Caco-2 (cell line): ENCODE measurements at regions not wholly inside any gene's neighbourhood (a gene's known extent, or its start where the extent isn't known, plus 50 kb on each side); places are given as distances from the start of the nearest gene placed in this dataset.

Source experiments
- BruUV-seq: library from RNA; stranded (reverse); fragments of 400-500 nt; replicated peaks from 2 replicates; lab custom pipeline; 2021; lab: Mats Ljungman, UMichigan
- CTCF ChIA-PET: fragments of 300-600 bp; sonication (Branson Sonifier 250); formaldehyde crosslinking; loops from one replicate; lab custom pipeline; 2022; ENCODE audit warnings: antibody characterized with exemption; lab: Charles Lee
- POLR2A ChIA-PET: fragments of 300-600 bp; sonication (Branson Sonifier 250); formaldehyde crosslinking; loops from one replicate; lab custom pipeline; 2022; ENCODE audit warnings: antibody characterized with exemption; lab: Charles Lee
- DNase-seq, 2 experiments: peaks; one replicate each; pipeline versions ENCODE4 v3.0.0 to v3.0.0-alpha.2; 2020 to 2022
- H3K27me3 ChIP-seq: replicated peaks from 2 replicates; pipeline ENCODE4 v1.6.0; 2011; ENCODE audit warnings: low read length; ENCODE audit not compliant: control insufficient read depth, insufficient read depth
- H3K36me3 ChIP-seq: 2 replicates; pipeline ENCODE4 v1.5.1; 2011; ENCODE audit warnings: low read length; ENCODE audit not compliant: control insufficient read depth, insufficient read depth
- H3K4me1 ChIP-seq: fragments of 250-450 bp; sonication (Bioruptor Pico); 2 replicates; pipeline ENCODE4 v1.5.1; 2020; ENCODE audit warnings: mild to moderate bottlenecking
- H3K4me3 ChIP-seq: 2 replicates; pipeline ENCODE4 v1.5.1; 2011; ENCODE audit warnings: low read depth, mild to moderate bottlenecking, control low read depth, low read length
- H3K9me3 ChIP-seq: fragments of 250-450 bp; sonication (Bioruptor Pico); 2 replicates; pipeline ENCODE4 v1.5.1; 2020; ENCODE audit warnings: mild to moderate bottlenecking, moderate library complexity
- H3K27ac Mint-ChIP-seq: one replicate; pipeline ENCODE4 v1.8.0; 2022; ENCODE audit warnings: mixed read lengths; ENCODE audit not compliant: unreplicated experiment
- H3K27me3 Mint-ChIP-seq: one replicate; pipeline ENCODE4 v1.8.0; 2022; ENCODE audit warnings: mixed read lengths; ENCODE audit not compliant: insufficient read depth, unreplicated experiment
- H3K36me3 Mint-ChIP-seq: one replicate; pipeline ENCODE4 v1.8.0; 2022; ENCODE audit warnings: mild to moderate bottlenecking, mixed read lengths; ENCODE audit not compliant: insufficient read depth, unreplicated experiment
- H3K4me1 Mint-ChIP-seq: one replicate; pipeline ENCODE4 v1.8.0; 2022; ENCODE audit warnings: low read depth, mixed read lengths; ENCODE audit not compliant: unreplicated experiment
- H3K4me3 Mint-ChIP-seq: one replicate; pipeline ENCODE4 v1.8.0; 2022; ENCODE audit warnings: mild to moderate bottlenecking, moderate library complexity, mixed read lengths; ENCODE audit not compliant: unreplicated experiment
- H3K9me3 Mint-ChIP-seq: one replicate; pipeline ENCODE4 v1.8.0; 2022; ENCODE audit warnings: mixed read lengths; ENCODE audit not compliant: unreplicated experiment
- CTCF ChIP-seq, 2 experiments: fragments of 200-600 bp in 1 of 2; IDR thresholded peaks; 1 replicate in 1 of 2; 2 replicates in 1 of 2; pipeline versions ENCODE4 v1.5.1 to v1.8.0; 2011 to 2022; ENCODE audit warnings: antibody characterized with exemption in 1 of 2, control low read depth in 1 of 2, inconsistent platforms in 1 of 2, low read depth in 1 of 2, low read length in 1 of 2, mild to moderate bottlenecking in 1 of 2, moderate library complexity in 1 of 2; ENCODE audit not compliant: insufficient read depth in 1 of 2, severe bottlenecking in 1 of 2, unreplicated experiment in 1 of 2
- intact Hi-C: fragments of 100-400 bp; cut with micrococcal nuclease; formaldehyde crosslinking; loops from one replicate; pipeline ENCODE4 v1.10.0; 2022; ENCODE audit not compliant: unreplicated experiment

GRCh38 chr10:62749093-62749683 is 55.3 kb upstream of the ADO start:
- H3K9me3 ChIP-seq, result no peaks in the 10 kb centered on the region
- Mint-ChIP-seq H3K27ac (no peak overlapping the region), H3K9me3 (no peaks in the 10 kb centered on the region), H3K27me3 (no peaks in the 10 kb centered on the region), H3K36me3 (no peaks in the 10 kb centered on the region), H3K4me1 (no peaks in the 10 kb centered on the region), H3K4me3 (no peak overlapping the region)
- no peak for DNase-seq
- ChIA-PET POLR2A (no interaction called here), CTCF (no interaction called here)
- no peaks in the 10 kb centered on the region for H3K4me1 ChIP-seq
- no peaks in the 10 kb centered on the region for H3K36me3 ChIP-seq
- TF ChIP-seq CTCF (IDR thresholded peaks at IDR 0.05; ENCODE audit: insufficient read depth in 1 of 2, low read depth in 1 of 2, low read length in 1 of 2, severe bottlenecking in 1 of 2, unreplicated experiment in 1 of 2), result no peak
- no TSS peak for BruUV-seq
- no peak overlapping the region for H3K4me3 ChIP-seq
- H3K27me3 ChIP-seq, result no peaks in the 10 kb centered on the region; the same call in 1 of the 2 replicates
- intact Hi-C loops, result loop anchor here (5.0 kb wide), 1 partner anchor 68 kb away; the partner anchor contains the start of gene EGR2
